NCI-H2081 (cell line): ENCODE measurements at regions not wholly inside any gene's neighbourhood (a gene's known extent, or its start where the extent isn't known, plus 50 kb on each side); places are given as distances from the start of the nearest gene placed in this dataset.

Source experiments
- DNase-seq, 2 experiments: peaks; one replicate each; lab custom pipeline; 2025; lab: John Stamatoyannopoulos, UW

DNA sequence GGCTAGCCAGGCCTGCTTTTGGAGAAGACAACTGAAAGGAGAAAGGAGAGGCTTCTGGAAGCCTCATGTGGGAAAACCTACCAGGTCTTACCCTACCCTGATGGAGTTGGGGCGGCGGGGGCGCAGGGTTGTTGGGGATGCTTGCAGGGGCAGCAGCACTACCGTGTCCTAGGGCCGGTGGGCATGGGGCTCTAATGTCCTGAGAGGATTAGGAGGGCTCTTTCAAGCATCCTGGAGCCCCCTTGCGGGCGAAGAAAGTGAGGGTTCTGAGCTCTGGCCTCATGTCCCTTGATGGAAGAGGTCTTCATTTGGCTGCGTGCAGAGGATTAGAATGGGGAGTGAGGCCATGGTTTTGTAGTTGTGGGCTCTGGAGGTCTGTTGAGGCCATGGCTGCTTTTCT is 86.9 kb upstream of the PITX1 start:
- no peak for DNase-seq

DNA sequence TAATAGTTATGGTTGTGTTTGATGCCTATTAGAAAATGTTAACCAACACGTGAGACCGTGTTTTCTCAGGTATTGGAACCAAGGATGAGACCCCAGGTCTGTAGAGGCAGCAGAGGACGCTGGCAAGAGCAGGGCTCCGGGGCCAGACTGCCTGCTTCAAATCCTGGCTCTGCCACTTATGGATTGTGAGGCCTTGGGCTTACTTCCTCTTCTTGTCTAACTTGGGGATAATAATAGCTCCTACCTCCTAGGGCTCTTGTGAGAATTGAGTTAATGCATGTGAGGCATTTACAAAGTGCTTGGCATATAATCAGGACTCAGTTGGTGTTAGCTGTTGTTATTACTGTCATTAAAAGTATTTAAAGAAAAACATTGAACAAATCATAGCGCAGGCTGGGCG is 85.5 kb upstream of the PITX1 start:
- no peak for DNase-seq

GRCh38 chr5:135117590-135117989 is 83.6 kb upstream of the PITX1 start:
- no peak for DNase-seq

DNA sequence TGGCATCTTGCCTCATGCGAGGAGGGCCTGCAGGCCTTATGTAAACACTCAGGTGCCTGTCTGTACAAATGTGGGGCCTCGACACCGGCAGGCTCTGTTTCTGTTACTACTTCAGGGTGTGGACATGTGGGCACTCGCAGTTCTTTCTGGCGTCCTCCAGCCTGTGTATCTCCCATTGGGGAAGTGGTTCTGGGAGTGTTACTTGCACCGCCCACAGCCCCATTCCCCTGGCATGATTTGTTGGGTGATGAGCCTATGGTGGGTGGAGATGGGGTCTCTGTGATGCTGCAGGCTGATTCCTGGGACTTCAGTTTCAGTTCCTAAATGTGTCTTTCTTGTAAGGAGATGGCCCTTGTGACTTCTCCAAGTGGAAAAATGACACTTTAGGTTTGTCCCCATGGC is 82.1 kb upstream of the PITX1 start:
- no peak for DNase-seq

DNA sequence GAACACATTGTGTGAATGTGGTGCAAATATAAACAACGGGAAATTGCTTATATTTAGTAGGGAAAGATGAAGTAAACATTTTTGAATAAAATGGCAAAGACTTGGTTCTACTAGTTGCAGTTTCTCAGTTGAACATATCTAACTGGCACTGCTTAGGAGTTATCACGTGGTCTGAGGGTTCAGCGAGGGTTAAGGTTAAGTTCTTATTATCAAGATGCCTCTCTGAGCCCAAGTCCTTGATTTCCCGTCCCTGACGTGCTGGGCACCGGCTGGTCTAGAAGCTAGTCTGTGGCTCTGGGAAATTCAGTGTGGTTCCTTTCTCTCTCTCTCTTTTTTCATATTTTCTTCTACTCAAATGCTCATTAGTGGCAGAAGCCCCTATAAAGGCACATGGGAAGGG is 81.6 kb upstream of the PITX1 start:
- DNase-seq, result no peak

- DNase-seq, result no peak
These were observed 80.7 kb upstream of the PITX1 start for GRCh38 chr5:135114759-135115158.

DNA sequence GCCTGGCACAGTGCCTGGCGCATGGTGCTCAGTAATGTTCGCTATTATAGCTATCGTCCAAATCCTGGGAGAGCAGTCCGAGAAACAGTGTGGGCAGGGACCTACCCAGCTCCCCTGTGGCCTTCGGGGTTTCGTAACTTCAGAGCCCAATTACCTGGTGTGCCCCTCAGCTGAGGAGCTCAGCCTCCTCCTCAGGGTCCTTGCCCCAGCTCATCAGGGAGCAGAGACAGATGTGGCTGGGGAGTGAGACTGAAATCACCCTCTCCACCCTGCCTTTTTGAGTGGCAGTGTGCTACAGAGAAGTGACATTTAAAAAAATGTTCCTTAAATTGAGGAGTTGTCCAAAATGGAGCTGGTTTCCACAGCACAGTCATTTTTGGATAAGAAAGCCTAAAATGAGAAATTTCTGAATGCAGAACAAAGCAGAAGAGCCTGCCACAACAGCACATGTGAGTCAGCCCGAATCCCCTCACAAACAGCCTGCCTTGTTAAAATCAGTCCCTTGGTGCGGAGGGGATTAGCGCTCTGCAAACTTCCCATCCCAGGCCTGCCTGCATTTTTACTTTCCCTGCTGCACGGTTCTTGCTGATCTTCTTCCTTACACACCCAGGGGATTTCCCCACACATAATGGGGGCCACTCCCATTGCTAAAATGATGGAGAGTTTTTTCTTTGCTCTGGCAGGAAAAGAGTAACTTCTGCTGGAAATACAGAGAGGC is 78.1 kb upstream of the PITX1 start:
- no peak for DNase-seq

DNA sequence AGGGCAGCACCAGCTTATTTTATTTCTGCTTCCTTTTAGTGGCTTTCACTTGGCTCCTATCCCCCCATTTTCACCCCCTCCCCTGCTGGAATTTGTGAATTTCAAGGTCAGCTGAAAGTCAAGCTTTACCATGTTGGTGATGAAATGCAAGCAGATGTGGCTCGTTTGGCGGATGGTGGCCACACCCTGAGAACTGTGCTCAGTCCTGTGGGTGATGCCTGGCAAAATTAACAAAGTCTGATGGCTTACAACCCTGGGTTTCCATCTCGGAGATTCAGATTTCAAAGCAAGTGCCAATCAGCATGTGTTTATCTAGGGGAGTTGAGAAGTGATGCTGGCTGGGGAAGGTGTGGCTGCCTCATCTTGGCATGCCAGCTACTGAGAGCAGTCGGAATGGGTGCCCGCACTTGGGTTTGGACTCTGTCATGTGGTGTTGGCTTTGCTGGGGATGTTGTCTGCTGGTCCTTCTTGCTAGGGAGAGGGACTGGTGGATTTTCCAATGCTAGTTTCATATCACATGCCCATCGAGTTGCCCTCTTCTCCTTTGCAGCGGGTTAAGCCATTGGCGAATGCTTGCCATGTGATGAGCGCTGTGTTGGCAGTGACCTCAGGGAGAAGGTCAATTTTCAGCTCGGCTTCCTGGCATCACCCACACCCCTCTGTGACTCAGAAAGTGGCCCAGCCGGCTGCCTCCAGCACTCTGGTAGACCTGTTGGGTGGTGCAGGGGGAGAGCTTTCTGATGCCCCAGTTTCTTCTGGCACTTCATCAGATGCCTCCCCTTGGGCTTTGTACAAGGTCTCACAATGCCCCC is 77.0 kb upstream of the PITX1 start:
- no peak for DNase-seq

DNA sequence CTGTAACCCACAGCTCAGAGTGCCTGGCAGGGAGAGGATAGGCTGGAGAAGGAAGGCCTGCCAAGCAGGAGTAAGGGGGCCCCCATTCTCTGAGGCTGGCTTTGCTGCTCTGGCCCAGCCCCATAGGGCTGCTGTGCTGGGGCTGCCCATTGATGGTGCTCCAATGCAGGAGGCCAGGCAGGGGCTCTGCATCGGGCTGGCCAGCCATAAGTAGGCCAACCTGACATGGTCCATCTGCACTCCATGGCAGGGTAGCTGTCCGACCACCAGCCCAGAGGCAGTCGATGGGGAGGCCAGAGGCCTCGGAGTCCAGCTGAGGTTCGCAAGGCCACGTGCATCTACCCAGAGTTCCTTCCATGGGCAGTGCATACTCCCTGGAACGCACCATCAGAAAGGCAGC is 75.0 kb upstream of the PITX1 start:
- no peak for DNase-seq

DNA sequence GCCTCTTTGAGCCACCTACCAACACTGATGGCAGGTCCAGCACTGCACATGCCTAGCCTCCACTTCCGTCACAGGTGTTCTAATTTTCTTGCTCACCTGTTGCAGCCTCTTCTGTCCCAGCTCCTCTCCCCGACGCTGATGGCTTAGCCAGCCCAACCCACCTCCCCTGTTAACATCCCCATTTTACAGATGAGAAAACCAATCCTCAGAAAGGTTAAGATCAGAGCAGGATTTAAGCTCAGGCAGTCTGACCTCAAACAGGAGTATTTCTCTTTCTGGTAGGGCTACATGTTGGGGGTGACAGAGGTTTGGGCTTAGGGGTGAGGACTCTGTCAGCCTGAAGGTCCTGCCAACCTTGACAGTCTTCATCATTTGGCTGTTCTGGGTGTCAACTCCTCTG is 74.5 kb upstream of the PITX1 start:
- no peak for DNase-seq

DNA sequence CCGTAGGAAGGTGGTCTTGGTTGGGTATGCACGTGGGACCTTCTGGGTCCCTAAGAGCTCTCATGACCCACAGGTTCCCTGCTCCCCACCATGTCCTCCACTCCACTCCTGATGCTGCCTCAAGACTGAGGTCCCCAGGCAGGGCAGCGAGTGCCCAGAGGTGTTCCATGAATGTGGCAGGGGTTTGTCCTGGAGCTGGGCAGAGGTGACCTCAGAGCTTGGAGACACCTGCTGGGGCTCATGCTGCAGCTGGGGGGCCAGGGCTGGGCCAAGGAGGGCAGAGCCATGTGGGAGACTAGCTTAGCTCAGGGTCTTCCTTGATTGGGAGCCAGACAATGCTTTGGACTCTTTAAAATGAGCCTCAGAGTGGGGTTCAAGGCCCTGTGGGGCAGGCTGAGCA is 74.0 kb upstream of the PITX1 start:
- DNase-seq, result no peak

GRCh38 chr5:135106610-135107471 is 72.8 kb upstream of the PITX1 start:
- no peak for DNase-seq

- DNase-seq, result no peak
These were observed 72.1 kb upstream of the PITX1 start for GRCh38 chr5:135106136-135106535.

DNA sequence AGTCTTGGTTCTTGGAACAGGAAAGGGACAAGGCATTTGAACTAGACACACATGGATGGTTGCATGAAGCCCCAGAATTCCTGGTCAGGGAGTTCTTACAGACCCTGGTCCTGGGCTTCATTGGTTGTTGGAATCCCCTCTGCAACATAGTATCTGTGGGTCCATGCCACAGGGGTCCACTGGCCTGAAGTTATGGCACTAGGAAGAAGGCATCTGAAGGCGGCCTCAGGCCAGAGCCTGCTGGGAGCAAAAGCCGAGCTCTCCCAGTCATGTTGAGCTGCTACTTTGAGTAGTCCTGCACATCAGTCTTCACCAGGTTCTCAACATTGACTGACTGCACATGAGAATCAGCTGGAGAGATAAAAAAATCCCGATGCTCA is 71.1 kb upstream of the PITX1 start:
- DNase-seq, result no peak

DNA sequence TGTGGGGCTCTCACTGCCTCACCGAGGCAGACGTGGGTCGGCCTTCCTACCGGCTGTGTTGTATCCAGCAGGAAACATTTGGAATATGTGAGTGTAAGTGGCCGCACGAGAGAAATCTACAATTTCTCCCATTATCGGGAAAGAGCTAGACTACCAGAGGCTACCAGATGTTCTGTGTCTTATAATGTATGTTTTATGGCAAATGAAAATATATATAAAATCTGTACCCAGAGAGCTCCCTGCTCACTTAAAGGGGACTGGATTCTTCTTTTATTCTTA is 69.5 kb upstream of the PITX1 start:
- no peak for DNase-seq

GRCh38 chr5:135102716-135103574 is 68.9 kb upstream of the PITX1 start:
- no peak for DNase-seq

- DNase-seq, result no peak
These were observed 66.4 kb upstream of the PITX1 start for GRCh38 chr5:135100431-135100830.

- DNase-seq, result no peak
These were observed 66.0 kb upstream of the PITX1 start for GRCh38 chr5:135100011-135100410.

DNA sequence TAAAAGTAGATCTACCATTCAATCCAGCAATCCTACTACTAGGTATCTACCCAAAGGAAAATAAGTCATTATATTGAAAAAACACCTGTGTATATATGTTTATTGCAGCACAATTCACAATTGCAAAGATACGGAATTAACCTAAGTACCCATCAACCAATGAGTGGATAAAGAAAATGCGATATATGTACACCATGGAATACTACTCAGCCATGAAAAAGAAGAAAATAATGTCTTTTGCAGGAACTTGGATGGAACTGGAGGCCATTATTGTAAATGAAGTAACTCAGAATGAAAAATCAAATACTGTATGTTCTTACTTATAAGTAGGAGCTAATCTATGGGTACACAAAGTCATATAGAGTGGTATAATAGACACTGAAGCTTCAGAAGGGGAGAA is 63.4 kb upstream of the PITX1 start:
- no peak for DNase-seq

GRCh38 chr5:135095871-135096270 is 61.8 kb upstream of the PITX1 start:
- DNase-seq, result no peak

GRCh38 chr5:135095052-135095715 is 61.2 kb upstream of the PITX1 start:
- no peak for DNase-seq
